Natural killer cell (primary cell): ENCODE measurements at regions not wholly inside any gene's neighbourhood (a gene's known extent, or its start where the extent isn't known, plus 50 kb on each side); places are given as distances from the start of the nearest gene placed in this dataset.

Experiments used
- ATAC-seq, 3 donors: fragments of 150-1000 bp in 2 of 3; fragments of 200-7000 bp in 1 of 3; cut with Tn5 transposase; 1 replicate in 1 of 3; 2 replicates in 2 of 3; pipeline ENCODE4 v1.10.0; 2021; ENCODE audit warnings: mild to moderate bottlenecking in 2 of 3, moderate library complexity in 2 of 3
- DNase-seq, 2 donors: peaks; one replicate each; pipeline versions ENCODE4 v3.0.0 to v3.0.0-alpha.2; 2013 to 2021; ENCODE audit warnings: mixed read lengths in 1 of 2
- H3K27ac ChIP-seq: one replicate; pipeline ENCODE4 v1.5.1; 2013; ENCODE audit warnings: mild to moderate bottlenecking, low read length
- H3K27me3 ChIP-seq: one replicate; pipeline ENCODE4 v1.6.1; 2013; ENCODE audit warnings: low read length; ENCODE audit not compliant: control insufficient read depth, insufficient read depth
- H3K36me3 ChIP-seq: one replicate; pipeline ENCODE4 v1.6.1; 2013; ENCODE audit warnings: low read length; ENCODE audit not compliant: control insufficient read depth, insufficient read depth
- H3K4me1 ChIP-seq: one replicate; pipeline ENCODE4 v1.6.1; 2013; ENCODE audit warnings: low read length; ENCODE audit not compliant: control insufficient read depth, insufficient read depth
- H3K4me3 ChIP-seq: one replicate; pipeline ENCODE4 v1.5.1; 2013; ENCODE audit warnings: low read length
- H3K9me3 ChIP-seq: one replicate; pipeline ENCODE4 v1.6.1; 2013; ENCODE audit warnings: low read length; ENCODE audit not compliant: control insufficient read depth, insufficient read depth
- H3K27ac Mint-ChIP-seq, 2 donors: one replicate each; pipeline ENCODE4 v1.8.0; 2022; ENCODE audit warnings: mild to moderate bottlenecking in 2 of 2, mixed read lengths in 2 of 2, moderate library complexity in 1 of 2
- H3K27me3 Mint-ChIP-seq, 2 donors: one replicate each; pipeline ENCODE4 v1.8.0; 2022; ENCODE audit warnings: low read depth in 2 of 2, mixed read lengths in 2 of 2
- H3K36me3 Mint-ChIP-seq: one replicate; pipeline ENCODE4 v1.8.0; 2022; ENCODE audit warnings: mixed read lengths
- H3K4me1 Mint-ChIP-seq, 2 donors: one replicate each; pipeline ENCODE4 v1.8.0; 2022; ENCODE audit warnings: mixed read lengths in 2 of 2
- H3K4me3 Mint-ChIP-seq: one replicate; pipeline ENCODE4 v1.8.0; 2022; ENCODE audit warnings: mild to moderate bottlenecking, moderate library complexity, mixed read lengths
- H3K9me3 Mint-ChIP-seq, 2 donors: one replicate each; pipeline ENCODE4 v1.8.0; 2022; ENCODE audit warnings: mixed read lengths in 2 of 2
- WGBS: methylation state at CpG from one replicate; pipeline ENCODE4 v1.1.7; 2013; ENCODE audit warnings: missing lambda C conversion rate; ENCODE audit not compliant: insufficient coverage; 5-methylcytosine and 5-hydroxymethylcytosine counted together
- intact Hi-C: fragments of 100-400 bp; cut with micrococcal nuclease; formaldehyde crosslinking; loops from one replicate; pipeline ENCODE4 v1.14.2; 2022
- TF ChIP-seq, protein P1 (sequence below): fragments of 200-600 bp; IDR thresholded peaks from one replicate; pipeline ENCODE4 v1.8.0; 2022; ENCODE audit warnings: antibody characterized with exemption

DNA sequence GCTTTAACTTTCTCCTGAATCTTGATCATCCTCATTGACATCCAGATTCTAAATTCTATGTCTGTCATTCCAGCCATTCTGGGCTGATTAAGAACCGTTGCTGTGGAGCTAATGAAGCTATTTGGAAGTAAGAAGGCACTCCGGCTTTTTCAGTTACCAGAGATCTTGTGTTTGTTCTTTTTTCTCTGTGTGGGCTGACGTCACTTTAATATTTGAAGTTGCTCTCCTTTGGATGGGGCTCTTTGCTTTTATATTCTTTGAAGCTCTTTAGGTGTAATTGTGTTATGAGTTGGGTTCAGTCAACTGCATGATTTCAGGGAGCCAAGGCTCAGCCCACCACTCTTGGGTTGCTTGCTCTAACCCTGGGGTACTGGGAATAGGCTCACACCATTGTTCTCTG, 460.6 kb downstream of the CDH8 start:
- no peaks in the 10 kb centered on the region for H3K27me3 ChIP-seq
- peaks cover 5% of the 10 kb centered on the region for H3K9me3 ChIP-seq
- no peaks in the 10 kb centered on the region for H3K4me1 Mint-ChIP-seq
- no peak overlapping the region for H3K4me3 ChIP-seq
- H3K4me1 ChIP-seq: no peaks in the 10 kb centered on the region
- no peak overlapping the region for H3K27ac Mint-ChIP-seq
- peaks cover 27 to 36% of the 10 kb centered on the region in 2 donors for H3K9me3 Mint-ChIP-seq
- TF ChIP-seq, protein P1, sequence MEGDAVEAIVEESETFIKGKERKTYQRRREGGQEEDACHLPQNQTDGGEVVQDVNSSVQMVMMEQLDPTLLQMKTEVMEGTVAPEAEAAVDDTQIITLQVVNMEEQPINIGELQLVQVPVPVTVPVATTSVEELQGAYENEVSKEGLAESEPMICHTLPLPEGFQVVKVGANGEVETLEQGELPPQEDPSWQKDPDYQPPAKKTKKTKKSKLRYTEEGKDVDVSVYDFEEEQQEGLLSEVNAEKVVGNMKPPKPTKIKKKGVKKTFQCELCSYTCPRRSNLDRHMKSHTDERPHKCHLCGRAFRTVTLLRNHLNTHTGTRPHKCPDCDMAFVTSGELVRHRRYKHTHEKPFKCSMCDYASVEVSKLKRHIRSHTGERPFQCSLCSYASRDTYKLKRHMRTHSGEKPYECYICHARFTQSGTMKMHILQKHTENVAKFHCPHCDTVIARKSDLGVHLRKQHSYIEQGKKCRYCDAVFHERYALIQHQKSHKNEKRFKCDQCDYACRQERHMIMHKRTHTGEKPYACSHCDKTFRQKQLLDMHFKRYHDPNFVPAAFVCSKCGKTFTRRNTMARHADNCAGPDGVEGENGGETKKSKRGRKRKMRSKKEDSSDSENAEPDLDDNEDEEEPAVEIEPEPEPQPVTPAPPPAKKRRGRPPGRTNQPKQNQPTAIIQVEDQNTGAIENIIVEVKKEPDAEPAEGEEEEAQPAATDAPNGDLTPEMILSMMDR: no peak
- no peak for DNase-seq
- intact Hi-C loops: loop anchor here (2.0 kb wide), 1 partner anchor 19 kb away; no protein-coding TSS in a partner anchor
- no peaks in the 10 kb centered on the region for H3K27me3 Mint-ChIP-seq
- no peaks in the 10 kb centered on the region for H3K36me3 ChIP-seq
- no peak overlapping the region for H3K27ac ChIP-seq
- H3K4me3 Mint-ChIP-seq: no peak overlapping the region
- ATAC-seq: no peak
- H3K36me3 Mint-ChIP-seq: peaks cover 28% of the 10 kb centered on the region
- 81% methylated on average over 3 of the region's 3 CpGs for WGBS

DNA sequence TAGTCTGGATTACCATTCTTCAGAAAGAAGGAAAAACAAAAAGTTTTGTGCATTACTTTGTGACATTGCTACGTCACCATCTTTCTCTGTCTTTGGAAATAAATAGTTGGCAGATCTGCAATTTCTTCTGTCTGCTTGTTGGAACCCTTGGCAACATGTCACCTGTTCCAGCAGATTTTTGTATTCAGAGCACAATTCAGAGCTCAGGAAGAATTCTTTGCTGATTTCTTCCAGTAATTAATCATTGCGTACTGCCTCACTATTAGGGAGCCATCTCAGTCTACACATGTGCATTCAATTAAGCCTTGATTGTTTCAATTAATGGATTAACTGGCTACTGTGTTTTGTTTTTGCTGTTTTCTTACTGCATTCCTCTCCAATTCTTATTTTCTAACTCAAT, 467.2 kb downstream of the CDH8 start:
- no peak overlapping the region for H3K27ac ChIP-seq
- TF ChIP-seq, protein P1: no peak
- 80% methylated on average over 1 of the region's 2 CpGs for WGBS
- Mint-ChIP-seq H3K27me3 (no peaks in the 10 kb centered on the region), H3K4me3 (no peak overlapping the region), H3K27ac (no peak overlapping the region), H3K9me3 (peaks cover 27 to 29% of the 10 kb centered on the region in 2 donors), H3K4me1 (no peaks in the 10 kb centered on the region), H3K36me3 (peaks cover 20% of the 10 kb centered on the region)
- no peak for ATAC-seq
- no peaks in the 10 kb centered on the region for H3K36me3 ChIP-seq
- no peaks in the 10 kb centered on the region for H3K27me3 ChIP-seq
- H3K4me3 ChIP-seq: no peak overlapping the region
- intact Hi-C loops: no loop called here
- H3K9me3 ChIP-seq: peaks cover 3% of the 10 kb centered on the region
- no peak for DNase-seq
- H3K4me1 ChIP-seq: no peaks in the 10 kb centered on the region

DNA sequence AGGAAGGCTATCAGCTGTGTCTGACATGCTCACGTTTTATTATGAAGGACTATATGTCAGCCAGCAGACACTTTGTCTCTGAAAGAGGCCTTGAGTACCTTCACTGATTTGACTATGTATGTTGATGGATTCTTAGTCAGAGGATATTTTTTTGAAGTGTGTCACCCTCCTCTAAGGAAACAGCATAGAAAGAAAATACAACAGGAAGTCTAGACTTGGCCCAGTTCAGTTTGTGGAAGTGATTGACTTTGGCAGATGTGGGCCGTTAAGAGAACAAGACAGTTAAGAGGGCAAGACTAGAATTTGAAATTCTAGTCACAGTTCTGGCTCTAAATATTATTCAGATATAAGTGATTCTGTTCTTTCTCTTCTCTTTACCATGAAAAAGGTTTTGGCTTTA, 471.5 kb downstream of the CDH8 start:
- TF ChIP-seq, protein P1: no peak
- peaks cover 23% of the 10 kb centered on the region for H3K36me3 Mint-ChIP-seq
- Histone ChIP-seq H3K27ac (no peak overlapping the region), H3K4me3 (no peak overlapping the region), H3K9me3 (peaks cover 3% of the 10 kb centered on the region), H3K27me3 (no peaks in the 10 kb centered on the region), H3K36me3 (no peaks in the 10 kb centered on the region), H3K4me1 (no peaks in the 10 kb centered on the region)
- H3K4me1 Mint-ChIP-seq: no peaks in the 10 kb centered on the region
- DNase-seq (no peak), ATAC-seq (no peak)
- no peaks in the 10 kb centered on the region for H3K27me3 Mint-ChIP-seq
- intact Hi-C loops: no loop called here
- WGBS: 67% methylated on average over 1 of the region's 2 CpGs
- H3K27ac Mint-ChIP-seq: no peak overlapping the region
- H3K4me3 Mint-ChIP-seq: no peak overlapping the region
- H3K9me3 Mint-ChIP-seq: peaks cover 17 to 28% of the 10 kb centered on the region in 2 donors

DNA sequence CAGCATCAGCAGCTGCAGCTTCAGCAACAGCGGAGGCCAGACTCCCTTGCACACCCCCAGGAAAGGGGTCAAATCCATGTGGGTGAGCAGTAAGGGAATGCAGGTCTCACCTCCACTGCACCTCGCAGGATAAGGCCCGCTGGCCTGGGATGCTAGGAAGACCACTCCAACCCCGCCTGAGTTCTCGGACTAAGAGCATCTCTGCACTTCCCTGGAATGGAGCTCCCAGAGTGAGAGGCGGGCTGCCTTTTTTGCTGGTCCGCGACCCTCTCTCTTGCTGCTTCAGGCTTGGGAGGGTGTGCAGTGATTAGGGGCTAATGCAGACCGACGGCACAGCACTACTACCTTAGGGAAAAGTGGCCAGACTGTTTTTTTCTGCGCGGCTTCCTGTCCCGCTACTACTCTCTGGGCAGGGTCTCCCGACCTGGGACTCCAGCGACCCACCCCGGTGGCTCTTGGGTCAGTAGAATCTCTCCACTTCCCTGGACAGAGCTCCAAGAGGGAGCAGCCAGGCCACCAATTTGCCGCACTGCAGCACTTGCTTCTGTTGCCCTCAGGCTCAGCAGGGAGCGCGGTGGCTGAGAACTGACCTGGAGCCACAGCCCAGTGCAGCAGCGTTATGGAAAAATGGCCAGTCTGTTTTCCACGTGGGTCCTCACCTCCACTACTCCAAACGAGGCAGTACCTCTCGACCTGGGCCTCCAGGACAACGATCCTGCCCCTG, 480.4 kb downstream of the CDH8 start:
- peaks cover 4 to 11% of the 10 kb centered on the region in 2 donors for H3K9me3 Mint-ChIP-seq
- intact Hi-C loops: no loop called here
- ATAC-seq (no peak), DNase-seq (no peak)
- Histone ChIP-seq H3K36me3 (no peaks in the 10 kb centered on the region), H3K4me3 (no peak overlapping the region), H3K27ac (no peak overlapping the region), H3K27me3 (no peaks in the 10 kb centered on the region), H3K9me3 (peaks cover 14% of the 10 kb centered on the region), H3K4me1 (no peaks in the 10 kb centered on the region)
- TF ChIP-seq, protein P1: no peak
- no peaks in the 10 kb centered on the region for H3K36me3 Mint-ChIP-seq
- WGBS: 86% methylated on average over 24 of the region's 24 CpGs
- no peaks in the 10 kb centered on the region for H3K27me3 Mint-ChIP-seq
- no peak overlapping the region for H3K27ac Mint-ChIP-seq
- no peaks in the 10 kb centered on the region for H3K4me1 Mint-ChIP-seq
- H3K4me3 Mint-ChIP-seq: no peak overlapping the region
